Lung (tissue), 11 donors: ENCODE measurements at regions not wholly inside any gene's neighbourhood (a gene's known extent, or its start where the extent isn't known, plus 50 kb on each side); places are given as distances from the start of the nearest gene placed in this dataset.

Experiments
- ATAC-seq: fragments of 200-7000 bp; cut with Tn5 transposase; one replicate; pipeline ENCODE4 v1.9.1; 2020; ENCODE audit warnings: moderate number of reproducible peaks; ENCODE audit not compliant: insufficient read depth, low FRiP score
- DNase-seq, 3 donors: peaks; one replicate each; pipeline ENCODE4 v3.0.0-alpha.2; 2013 to 2017
- H3K27ac ChIP-seq, 2 donors: one replicate each; pipeline ENCODE4 v1.5.1; 2013; ENCODE audit warnings: mild to moderate bottlenecking in 2 of 2, moderate library complexity in 2 of 2, control low read depth in 1 of 2, inconsistent platforms in 1 of 2, low read depth in 1 of 2, low read length in 1 of 2
- H3K27me3 ChIP-seq, 3 donors: one replicate each; pipeline ENCODE4 v1.5.1; 2013; ENCODE audit warnings: low read length in 2 of 3; ENCODE audit not compliant: control insufficient read depth in 3 of 3, insufficient read depth in 3 of 3
- H3K36me3 ChIP-seq, 4 donors: one replicate each; pipeline ENCODE4 v1.5.1; 2013; ENCODE audit warnings: low read length in 4 of 4, mild to moderate bottlenecking in 1 of 4, moderate library complexity in 1 of 4; ENCODE audit not compliant: control insufficient read depth in 4 of 4, insufficient read depth in 4 of 4
- H3K4me1 ChIP-seq, 5 donors: one replicate each; pipeline ENCODE4 v1.5.1; 2013; ENCODE audit warnings: low read length in 5 of 5, mild to moderate bottlenecking in 2 of 5, moderate library complexity in 1 of 5; ENCODE audit not compliant: control insufficient read depth in 5 of 5, insufficient read depth in 5 of 5
- H3K4me3 ChIP-seq: one replicate; pipeline ENCODE4 v1.5.1; 2013; ENCODE audit warnings: mild to moderate bottlenecking, control low read depth, moderate library complexity
- H3K9ac ChIP-seq, 2 donors: one replicate each; pipeline ENCODE4 v1.5.1; 2013; ENCODE audit warnings: low read length in 2 of 2, control low read depth in 1 of 2; ENCODE audit not compliant: insufficient read depth in 1 of 2
- H3K9me3 ChIP-seq, 4 donors: one replicate each; pipeline ENCODE4 v1.5.1; 2013; ENCODE audit warnings: low read length in 3 of 4, mild to moderate bottlenecking in 1 of 4, moderate library complexity in 1 of 4; ENCODE audit not compliant: control insufficient read depth in 4 of 4, insufficient read depth in 3 of 4
- WGBS, 2 donors: extraction: QIAGEN DNeasy Blood & Tissue Kit; methylation state at CpG; one replicate each; pipeline ENCODE4 v1.1.7; 2013; 5-methylcytosine and 5-hydroxymethylcytosine counted together
- TF ChIP-seq, protein P1 (sequence below): IDR thresholded peaks from 2 replicates; pipeline ENCODE4 v1.5.1; 2012; ENCODE audit warnings: mild to moderate bottlenecking; ENCODE audit errors: control extremely low read depth, extremely low read depth
- donor health status: control.
- donor health status: control.
- donor health status: Bipolar disorder and iron deficiency.
- donor health status: healthy.
- donor health status: DM: yes; HTN: yes; CAD: no.

DNA sequence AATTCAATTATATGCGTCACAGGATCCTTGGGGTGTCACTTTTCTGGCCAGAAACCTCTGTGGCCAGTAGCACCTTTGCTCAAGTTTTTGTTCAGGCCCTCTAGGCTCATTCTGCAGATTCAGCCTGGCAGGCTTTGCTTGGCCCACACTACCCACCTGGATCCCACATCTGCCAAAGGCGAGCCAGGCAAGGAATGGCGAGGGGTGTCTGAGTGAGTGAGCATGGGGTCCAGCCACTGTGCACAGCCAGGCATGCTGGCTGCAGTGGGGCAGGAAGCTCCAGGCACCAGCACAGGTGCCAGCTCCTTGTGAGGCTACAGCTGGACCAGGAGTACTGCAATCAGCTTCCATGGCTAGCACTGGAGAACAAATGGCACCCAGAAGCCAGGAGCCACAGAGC, 914.9 kb downstream of the FSTL5 start:
- Histone ChIP-seq H3K9ac (no peak overlapping the region), H3K27ac (no peak overlapping the region), H3K27me3 (no peaks in the 10 kb centered on the region), H3K9me3 (peaks cover 0 to 19% (median 4%) of the 10 kb centered on the region in 4 donors), H3K4me3 (no peak overlapping the region), H3K36me3 (no peaks in the 10 kb centered on the region), H3K4me1 (no peaks in the 10 kb centered on the region)
- DNase-seq (no peak), ATAC-seq (no peak)
- TF ChIP-seq, protein P1, sequence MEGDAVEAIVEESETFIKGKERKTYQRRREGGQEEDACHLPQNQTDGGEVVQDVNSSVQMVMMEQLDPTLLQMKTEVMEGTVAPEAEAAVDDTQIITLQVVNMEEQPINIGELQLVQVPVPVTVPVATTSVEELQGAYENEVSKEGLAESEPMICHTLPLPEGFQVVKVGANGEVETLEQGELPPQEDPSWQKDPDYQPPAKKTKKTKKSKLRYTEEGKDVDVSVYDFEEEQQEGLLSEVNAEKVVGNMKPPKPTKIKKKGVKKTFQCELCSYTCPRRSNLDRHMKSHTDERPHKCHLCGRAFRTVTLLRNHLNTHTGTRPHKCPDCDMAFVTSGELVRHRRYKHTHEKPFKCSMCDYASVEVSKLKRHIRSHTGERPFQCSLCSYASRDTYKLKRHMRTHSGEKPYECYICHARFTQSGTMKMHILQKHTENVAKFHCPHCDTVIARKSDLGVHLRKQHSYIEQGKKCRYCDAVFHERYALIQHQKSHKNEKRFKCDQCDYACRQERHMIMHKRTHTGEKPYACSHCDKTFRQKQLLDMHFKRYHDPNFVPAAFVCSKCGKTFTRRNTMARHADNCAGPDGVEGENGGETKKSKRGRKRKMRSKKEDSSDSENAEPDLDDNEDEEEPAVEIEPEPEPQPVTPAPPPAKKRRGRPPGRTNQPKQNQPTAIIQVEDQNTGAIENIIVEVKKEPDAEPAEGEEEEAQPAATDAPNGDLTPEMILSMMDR: no peak
- 94 to 99% methylated on average over 3 of the region's 3 CpGs for WGBS, 2 donors

DNA sequence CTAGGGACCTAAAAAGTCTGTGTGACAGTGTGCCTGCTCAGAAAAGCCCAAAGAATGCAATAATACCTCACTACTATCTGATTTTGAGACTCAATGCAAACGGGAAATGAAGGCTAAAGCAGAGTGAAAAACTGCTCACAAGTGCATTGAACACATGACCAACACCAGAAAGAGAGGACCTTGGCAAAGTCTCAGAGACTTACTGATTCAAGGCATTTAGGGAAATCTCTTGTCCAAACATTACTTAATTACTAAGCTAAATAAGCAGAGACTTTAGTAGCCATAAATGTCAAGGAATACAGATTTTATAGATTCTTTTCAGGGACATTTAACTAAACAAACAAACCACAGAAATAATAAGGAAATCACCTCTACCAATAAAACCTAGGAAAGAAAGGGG, 916.0 kb downstream of the FSTL5 start:
- H3K36me3 ChIP-seq: no peaks in the 10 kb centered on the region
- TF ChIP-seq, protein P1: no peak
- WGBS, 2 donors: 40 to 74% methylated on average over 1 of the region's 1 CpG
- ATAC-seq: no peak
- H3K9me3 ChIP-seq: peaks cover 0 to 19% (median 4%) of the 10 kb centered on the region in 4 donors
- H3K27ac ChIP-seq: no peak overlapping the region
- H3K27me3 ChIP-seq: no peaks in the 10 kb centered on the region
- H3K4me1 ChIP-seq: no peaks in the 10 kb centered on the region
- H3K4me3 ChIP-seq: no peak overlapping the region
- H3K9ac ChIP-seq: no peak overlapping the region
- DNase-seq: no peak

DNA sequence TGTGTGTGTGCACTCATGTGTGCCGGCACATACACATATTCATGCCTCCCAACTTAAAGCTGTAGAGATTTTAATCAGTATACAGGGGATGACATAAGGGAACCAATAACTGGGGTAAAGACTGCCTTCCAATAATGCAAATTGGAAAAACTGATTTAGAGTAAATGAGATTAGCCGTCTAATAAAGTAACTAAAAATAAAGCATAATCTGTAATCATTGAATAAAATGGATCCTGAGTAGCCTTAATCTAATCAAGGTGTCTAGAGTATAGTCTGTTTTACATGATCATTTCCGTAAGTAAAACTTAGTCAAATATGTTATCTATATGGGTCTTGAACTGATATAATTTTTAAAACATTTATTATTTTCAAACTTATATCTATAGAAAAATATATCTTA, 925.8 kb downstream of the FSTL5 start:
- DNase-seq (no peak), ATAC-seq (no peak)
- no peak overlapping the region for H3K9ac ChIP-seq
- H3K4me1 ChIP-seq: no peaks in the 10 kb centered on the region
- TF ChIP-seq, protein P1: no peak
- no peak overlapping the region for H3K27ac ChIP-seq
- no peaks in the 10 kb centered on the region for H3K9me3 ChIP-seq
- WGBS, 2 donors: 29 to 91% methylated on average over 3 of the region's 3 CpGs
- H3K36me3 ChIP-seq: no peaks in the 10 kb centered on the region
- no peaks in the 10 kb centered on the region for H3K27me3 ChIP-seq
- no peak overlapping the region for H3K4me3 ChIP-seq

DNA sequence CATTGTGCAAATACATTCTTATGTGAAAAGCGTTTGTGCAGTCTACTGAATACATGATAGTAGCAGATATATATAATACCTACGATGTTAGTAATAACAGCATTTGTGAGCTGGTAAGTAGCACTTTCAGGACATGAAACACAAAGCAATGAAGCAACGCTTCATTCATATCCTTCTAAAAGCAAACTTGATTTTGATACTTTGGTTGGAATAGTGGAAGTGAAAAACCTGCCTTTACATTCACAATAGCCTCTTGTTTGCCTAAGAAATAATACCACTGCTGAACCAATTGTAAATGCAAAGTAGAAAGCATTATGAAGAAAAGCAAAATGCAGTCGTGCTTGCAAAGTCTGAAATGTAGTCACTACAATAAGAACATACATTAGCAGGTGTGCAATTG, 926.3 kb downstream of the FSTL5 start:
- no peaks in the 10 kb centered on the region for H3K4me1 ChIP-seq
- TF ChIP-seq, protein P1: no peak
- no peak for DNase-seq
- no peak overlapping the region for H3K4me3 ChIP-seq
- no peak overlapping the region for H3K9ac ChIP-seq
- no peak for ATAC-seq
- no peaks in the 10 kb centered on the region for H3K36me3 ChIP-seq
- no peaks in the 10 kb centered on the region for H3K9me3 ChIP-seq
- WGBS, 2 donors: 70 to 78% methylated on average over 4 of the region's 4 CpGs
- H3K27ac ChIP-seq: no peak overlapping the region
- H3K27me3 ChIP-seq: no peaks in the 10 kb centered on the region
